ENCODE measurements at regions not wholly inside any gene's neighbourhood (a gene's known extent, or its start where the extent isn't known, plus 50 kb on each side); places are given as distances from the start of the nearest gene placed in this dataset.

DNA sequence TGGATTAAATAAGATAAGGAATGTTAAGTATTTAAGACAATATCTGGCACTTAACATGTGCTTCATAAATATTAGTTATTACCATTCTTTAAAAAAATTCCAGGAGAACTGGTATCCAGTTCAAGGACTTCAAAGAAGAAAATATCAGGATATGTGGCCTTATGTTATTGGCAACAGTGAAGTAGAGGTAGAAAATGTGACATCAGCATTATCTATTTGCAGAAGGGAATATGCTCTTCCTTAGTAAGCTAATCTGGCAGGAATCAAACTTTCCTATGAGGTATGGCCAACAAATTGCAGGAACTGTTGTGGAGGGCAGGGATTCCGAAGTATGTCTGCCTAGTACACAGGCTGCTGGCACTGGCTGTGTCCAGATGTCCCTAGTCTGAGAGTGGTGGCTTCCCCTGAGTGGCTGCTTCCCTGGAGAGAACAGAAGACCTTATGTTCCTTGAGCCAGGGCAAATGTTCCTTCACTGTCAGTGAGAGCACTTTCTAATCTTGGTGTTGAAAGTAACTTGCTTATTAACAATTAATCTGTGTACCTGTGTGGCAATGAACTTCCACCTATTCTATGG, 351.7 kb upstream of the THRB start:
- no peak for TF ChIP-seq EZH2 (optimal IDR thresholded peaks at IDR 0.05; ENCODE audit: low read depth, low read length)
- TF ChIP-seq, protein P1, sequence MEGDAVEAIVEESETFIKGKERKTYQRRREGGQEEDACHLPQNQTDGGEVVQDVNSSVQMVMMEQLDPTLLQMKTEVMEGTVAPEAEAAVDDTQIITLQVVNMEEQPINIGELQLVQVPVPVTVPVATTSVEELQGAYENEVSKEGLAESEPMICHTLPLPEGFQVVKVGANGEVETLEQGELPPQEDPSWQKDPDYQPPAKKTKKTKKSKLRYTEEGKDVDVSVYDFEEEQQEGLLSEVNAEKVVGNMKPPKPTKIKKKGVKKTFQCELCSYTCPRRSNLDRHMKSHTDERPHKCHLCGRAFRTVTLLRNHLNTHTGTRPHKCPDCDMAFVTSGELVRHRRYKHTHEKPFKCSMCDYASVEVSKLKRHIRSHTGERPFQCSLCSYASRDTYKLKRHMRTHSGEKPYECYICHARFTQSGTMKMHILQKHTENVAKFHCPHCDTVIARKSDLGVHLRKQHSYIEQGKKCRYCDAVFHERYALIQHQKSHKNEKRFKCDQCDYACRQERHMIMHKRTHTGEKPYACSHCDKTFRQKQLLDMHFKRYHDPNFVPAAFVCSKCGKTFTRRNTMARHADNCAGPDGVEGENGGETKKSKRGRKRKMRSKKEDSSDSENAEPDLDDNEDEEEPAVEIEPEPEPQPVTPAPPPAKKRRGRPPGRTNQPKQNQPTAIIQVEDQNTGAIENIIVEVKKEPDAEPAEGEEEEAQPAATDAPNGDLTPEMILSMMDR (IDR thresholded peaks at IDR 0.05; ENCODE audit: low read length): no peak
- TF ChIP-seq EZH2phosphoT487 (IDR thresholded peaks at IDR 0.05; ENCODE audit: low read length): no peak
